ENCODE measurements at regions not wholly inside any gene's neighbourhood (a gene's known extent, or its start where the extent isn't known, plus 50 kb on each side); places are given as distances from the start of the nearest gene placed in this dataset.

DNA sequence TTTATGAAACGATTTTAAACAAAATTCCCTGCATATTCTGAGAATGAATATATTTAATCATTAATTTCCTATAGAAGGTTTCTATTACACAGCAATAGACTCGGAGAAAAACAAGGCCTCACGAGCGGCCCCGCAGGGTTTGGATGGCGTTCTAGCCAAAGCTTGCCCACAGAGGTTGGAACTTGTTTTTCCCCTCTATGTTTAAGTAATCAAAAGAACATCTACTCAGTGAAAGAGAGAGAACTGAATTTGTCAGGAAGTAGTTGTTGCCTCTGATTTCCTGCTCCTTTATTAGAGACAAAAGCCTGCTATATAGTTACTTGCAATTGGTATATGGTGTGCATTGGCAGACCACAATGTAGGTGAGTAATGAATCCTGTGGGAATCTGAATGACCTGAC is 82.1 kb upstream of the HEY2 start:
- no peaks in the 10 kb centered on the region; a peak in 1 of 5 replicates for H3K9me3 Mint-ChIP-seq
- H3K9ac ChIP-seq (ENCODE audit: extremely low read depth, insufficient read length, low read length) = no peak overlapping the region
- no peaks in the 10 kb centered on the region; the same call in 1 of the 2 replicates for H3K27me3 Mint-ChIP-seq (ENCODE audit: low read depth)
- no peak overlapping the region for H2BK120ac ChIP-seq (ENCODE audit: low read depth, low read length, poor library complexity, severe bottlenecking)
- H3K27me3 ChIP-seq (ENCODE audit: insufficient read depth, low read length) = no peaks in the 10 kb centered on the region
- no peak overlapping the region for H2BK20ac ChIP-seq (ENCODE audit: low read depth, low read length, poor library complexity, severe bottlenecking)
- no peak overlapping the region for H4K91ac ChIP-seq (ENCODE audit: insufficient read length, low read depth, low read length)
- no CpG with 5 or more reads among the region's 6 CpGs for WGBS (ENCODE audit: extremely low coverage, insufficient read length, low lambda C conversion rate)
- H2BK15ac ChIP-seq (ENCODE audit: low read depth, low read length) = no peak overlapping the region
- no peak overlapping the region for H3K4me2 ChIP-seq (ENCODE audit: insufficient read depth, insufficient read length, low read length)
- no peak overlapping the region for H3K23ac ChIP-seq (ENCODE audit: insufficient read length, low read depth, low read length)
- no peaks in the 10 kb centered on the region for H3K79me2 ChIP-seq (ENCODE audit: insufficient read depth, low read length)
- H3K4ac ChIP-seq (ENCODE audit: low read depth, low read length) = no peak overlapping the region
- no peaks in the 10 kb centered on the region for H4K20me1 ChIP-seq (ENCODE audit: control insufficient read depth, insufficient read depth, insufficient read length)
- H4K8ac ChIP-seq (replicated peaks; ENCODE audit: insufficient read length, low read depth, low read length) = no peak overlapping the region
- no peak overlapping the region for H3K27ac ChIP-seq (ENCODE audit: insufficient read length, low read depth, low read length)
- no peak overlapping the region for H3K18ac ChIP-seq (ENCODE audit: insufficient read length, low read depth, low read length)
- no peak overlapping the region for H2AFZ ChIP-seq (ENCODE audit: low read length)
- DNase-seq = no peak
- no peak overlapping the region for H3K14ac ChIP-seq (ENCODE audit: insufficient read depth, low read length)
- no peak overlapping the region for H2BK5ac ChIP-seq (ENCODE audit: insufficient read length, low read length)
- H3K36me3 Mint-ChIP-seq (ENCODE audit: insufficient read depth in 1 of 3, low read depth in 3 of 3) = peaks cover 0 to 2% (median 0%) of the 10 kb centered on the region in 3 experiments; a peak in 2 of 7 replicates
- TF ChIP-seq, protein P1, sequence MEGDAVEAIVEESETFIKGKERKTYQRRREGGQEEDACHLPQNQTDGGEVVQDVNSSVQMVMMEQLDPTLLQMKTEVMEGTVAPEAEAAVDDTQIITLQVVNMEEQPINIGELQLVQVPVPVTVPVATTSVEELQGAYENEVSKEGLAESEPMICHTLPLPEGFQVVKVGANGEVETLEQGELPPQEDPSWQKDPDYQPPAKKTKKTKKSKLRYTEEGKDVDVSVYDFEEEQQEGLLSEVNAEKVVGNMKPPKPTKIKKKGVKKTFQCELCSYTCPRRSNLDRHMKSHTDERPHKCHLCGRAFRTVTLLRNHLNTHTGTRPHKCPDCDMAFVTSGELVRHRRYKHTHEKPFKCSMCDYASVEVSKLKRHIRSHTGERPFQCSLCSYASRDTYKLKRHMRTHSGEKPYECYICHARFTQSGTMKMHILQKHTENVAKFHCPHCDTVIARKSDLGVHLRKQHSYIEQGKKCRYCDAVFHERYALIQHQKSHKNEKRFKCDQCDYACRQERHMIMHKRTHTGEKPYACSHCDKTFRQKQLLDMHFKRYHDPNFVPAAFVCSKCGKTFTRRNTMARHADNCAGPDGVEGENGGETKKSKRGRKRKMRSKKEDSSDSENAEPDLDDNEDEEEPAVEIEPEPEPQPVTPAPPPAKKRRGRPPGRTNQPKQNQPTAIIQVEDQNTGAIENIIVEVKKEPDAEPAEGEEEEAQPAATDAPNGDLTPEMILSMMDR (conservative IDR thresholded peaks at IDR 0.05) = no peak
- H3K4me3 Mint-ChIP-seq = no peak overlapping the region
- no peak overlapping the region for H2AK5ac ChIP-seq (ENCODE audit: insufficient read length, low read length)
- peaks cover 7% of the 10 kb centered on the region for H3K4me1 ChIP-seq (ENCODE audit: insufficient read depth, low read length)
- no peaks in the 10 kb centered on the region for H3K23me2 ChIP-seq (ENCODE audit: insufficient read length, low read depth, low read length, poor library complexity, severe bottlenecking)
- no peaks in the 10 kb centered on the region for H3K9me3 ChIP-seq (ENCODE audit: control insufficient read depth, low read depth, low read length)
- H3K56ac ChIP-seq (ENCODE audit: insufficient read length, low read depth, low read length) = no peak overlapping the region
- no peak overlapping the region for H3K27ac Mint-ChIP-seq
- H3K79me1 ChIP-seq (ENCODE audit: insufficient read depth, low read depth, low read length, poor library complexity, severe bottlenecking) = no peaks in the 10 kb centered on the region
- H3T11ph ChIP-seq (ENCODE audit: low read length) = no peak overlapping the region
- no peak overlapping the region for H4K5ac ChIP-seq (ENCODE audit: insufficient read length, low read depth, low read length)
- peaks cover 19 to 21% of the 10 kb centered on the region in 2 experiments for H3K4me1 Mint-ChIP-seq
- no peak overlapping the region for H2BK12ac ChIP-seq (ENCODE audit: insufficient read length, low read depth, low read length)
